OCI-LY3 (cell line): ENCODE measurements at regions not wholly inside any gene's neighbourhood (a gene's known extent, or its start where the extent isn't known, plus 50 kb on each side); places are given as distances from the start of the nearest gene placed in this dataset.

ENCODE experiments used
- CTCF ChIP-seq: fragments of 200-600, 300-600 bp; sonication (generic); IDR thresholded peaks from 2 replicates; pipeline ENCODE4 v1.5.1; 2014; ENCODE audit warnings: antibody characterized with exemption, low read length, low read depth
- EZH2phosphoT487 ChIP-seq: fragments of 200-600 bp; shearing (Covaris generic); IDR thresholded peaks from 2 replicates; pipeline ENCODE4 v1.6.1; 2018; ENCODE audit warnings: antibody characterized with exemption, mixed run types, low read depth

- TF ChIP-seq CTCF (peak; percentile 40), EZH2phosphoT487 (no peak)
Measured at GRCh38 chr3:72587282-72587681, 261.0 kb downstream of the SHQ1 start.
